IMR-90 (cell line): ENCODE measurements at regions not wholly inside any gene's neighbourhood (a gene's known extent, or its start where the extent isn't known, plus 50 kb on each side); places are given as distances from the start of the nearest gene placed in this dataset.

Source experiments
- ATAC-seq: fragments of 200-7000 bp; cut with Tn5 transposase; 2 replicates; pipeline ENCODE4 v1.9.1; 2020; ENCODE audit warnings: low read depth, mild to moderate bottlenecking, moderate library complexity
- BruUV-seq: library from RNA; stranded (reverse); fragments of 400-500 nt; replicated peaks from 2 replicates; lab custom pipeline; 2021; lab: Mats Ljungman, UMichigan
- CTCF ChIA-PET: fragments of 300-600 bp; formaldehyde crosslinking; extraction: SDS; loops from one replicate; lab custom pipeline; 2021; ENCODE audit warnings: antibody characterized with exemption; lab: Yijun Ruan, JAX
- POLR2A ChIA-PET: fragments of 300-600 bp; sonication (Branson Sonifier 250); formaldehyde crosslinking; loops from one replicate; lab custom pipeline; 2022; ENCODE audit warnings: antibody characterized with exemption; ENCODE audit not compliant: unreplicated experiment; lab: Charles Lee
- DNase-seq: peaks from one replicate; pipeline ENCODE4 v3.0.0; 2013
- H2AFZ ChIP-seq: replicated peaks from 2 replicates; pipeline ENCODE3; 2013; ENCODE audit warnings: low read length, mild to moderate bottlenecking; ENCODE audit not compliant: poor library complexity
- H2AK5ac ChIP-seq: 2 replicates; pipeline ENCODE4 v1.6.1; 2013; ENCODE audit warnings: low read depth, low read length, inconsistent platforms
- H2AK9ac ChIP-seq: replicated peaks from 2 replicates; pipeline ENCODE3; 2013; ENCODE audit warnings: mild to moderate bottlenecking, low read depth, low read length, moderate library complexity; ENCODE audit not compliant: poor library complexity
- H2BK120ac ChIP-seq: 2 replicates; pipeline ENCODE4 v1.6.1; 2013; ENCODE audit warnings: low read depth, low read length, inconsistent platforms
- H2BK15ac ChIP-seq: 3 replicates; pipeline ENCODE4 v1.6.1; 2013; ENCODE audit warnings: low read depth, low read length, inconsistent platforms
- H2BK20ac ChIP-seq: 2 replicates; pipeline ENCODE4 v1.6.1; 2013; ENCODE audit warnings: low read depth, mild to moderate bottlenecking, inconsistent platforms, low read length, moderate library complexity
- H2BK5ac ChIP-seq: 2 replicates; pipeline ENCODE4 v1.6.1; 2013; ENCODE audit warnings: mild to moderate bottlenecking, low read depth, low read length, inconsistent platforms; ENCODE audit not compliant: poor library complexity, severe bottlenecking
- H3K14ac ChIP-seq: replicated peaks from 2 replicates; pipeline ENCODE4 v1.6.1; 2013; ENCODE audit warnings: low read depth, low read length, inconsistent platforms
- H3K18ac ChIP-seq: 2 replicates; pipeline ENCODE4 v1.6.1; 2013; ENCODE audit warnings: low read depth, low read length, control low read depth
- H3K23ac ChIP-seq: 2 replicates; pipeline ENCODE4 v1.6.1; 2013; ENCODE audit warnings: low read depth, low read length, inconsistent platforms
- H3K27ac ChIP-seq: 2 replicates; pipeline ENCODE4 v1.5.1; 2013; ENCODE audit warnings: mild to moderate bottlenecking, control low read depth, low read length; ENCODE audit not compliant: insufficient read depth
- H3K27me3 ChIP-seq: 2 replicates; pipeline ENCODE4 v1.6.1; 2013; ENCODE audit warnings: low read length; ENCODE audit not compliant: control insufficient read depth, insufficient read depth
- H3K36me3 ChIP-seq: 2 replicates; pipeline ENCODE4 v1.6.1; 2013; ENCODE audit warnings: low read length, mixed read lengths; ENCODE audit not compliant: control insufficient read depth, insufficient read depth
- H3K4ac ChIP-seq: 2 replicates; pipeline ENCODE4 v1.6.1; 2013; ENCODE audit warnings: low read depth, low read length, inconsistent platforms
- H3K4me1 ChIP-seq: 2 replicates; pipeline ENCODE4 v1.6.1; 2013; ENCODE audit warnings: low read length, mixed read lengths; ENCODE audit not compliant: control insufficient read depth, insufficient read depth
- H3K4me2 ChIP-seq: 2 replicates; pipeline ENCODE4 v1.6.1; 2013; ENCODE audit warnings: low read depth, mild to moderate bottlenecking, control low read depth, low read length, moderate library complexity
- H3K4me3 ChIP-seq: 2 replicates; pipeline ENCODE4 v1.5.1; 2013; ENCODE audit warnings: low read depth, mild to moderate bottlenecking, control low read depth, low read length, moderate library complexity; ENCODE audit not compliant: insufficient read depth
- H3K56ac ChIP-seq: 2 replicates; pipeline ENCODE4 v1.6.1; 2013; ENCODE audit warnings: low read length, inconsistent platforms; ENCODE audit not compliant: insufficient read depth; ENCODE audit errors: extremely low read depth
- H3K79me1 ChIP-seq, 2 experiments: 2 replicates each; pipeline ENCODE4 v1.6.1; 2013; ENCODE audit warnings: low read length in 2 of 2, inconsistent platforms in 1 of 2, low read depth in 1 of 2
- H3K9ac ChIP-seq: 2 replicates; pipeline ENCODE4 v1.6.1; 2013; ENCODE audit warnings: low read depth, low read length, control low read depth
- H3K9me1 ChIP-seq: 2 replicates; pipeline ENCODE4 v1.6.1; 2013; ENCODE audit warnings: low read length, inconsistent platforms; ENCODE audit not compliant: insufficient read depth
- H3K9me3 ChIP-seq: 2 replicates; pipeline ENCODE4 v1.6.1; 2013; ENCODE audit warnings: low read length; ENCODE audit not compliant: control insufficient read depth, insufficient read depth
- H4K20me1 ChIP-seq: 2 replicates; pipeline ENCODE4 v1.6.1; 2013; ENCODE audit warnings: low read length, inconsistent platforms; ENCODE audit not compliant: insufficient read depth
- H4K5ac ChIP-seq: 2 replicates; pipeline ENCODE4 v1.6.1; 2013; ENCODE audit warnings: mild to moderate bottlenecking, low read depth, low read length, control low read depth
- H4K8ac ChIP-seq, 2 experiments: 2 replicates each; pipeline ENCODE4 v1.6.1; 2013; ENCODE audit warnings: low read depth in 2 of 2, low read length in 2 of 2, control low read depth in 1 of 2, inconsistent platforms in 1 of 2
- H4K91ac ChIP-seq: 2 replicates; pipeline ENCODE4 v1.6.1; 2013; ENCODE audit warnings: low read depth, low read length, inconsistent platforms; ENCODE audit not compliant: insufficient read depth
- CEBPB ChIP-seq: IDR thresholded peaks from 2 replicates; pipeline ENCODE4 v1.6.1; 2012; ENCODE audit warnings: low read depth, low read length, improper control_type of control experiment
- MAZ ChIP-seq: IDR thresholded peaks from 2 replicates; pipeline ENCODE4 v1.6.1; 2012; ENCODE audit warnings: low read depth, mild to moderate bottlenecking, low read length, improper control_type of control experiment, moderate library complexity, borderline replicate concordance
- NFE2L2 ChIP-seq: fragments of 150-350 bp; IDR thresholded peaks from 2 replicates; pipeline ENCODE4 v1.6.1; 2016; ENCODE audit warnings: low read depth, mild to moderate bottlenecking, low read length
- WGBS, 2 experiments: methylation state at CpG; one replicate each; pipeline versions ENCODE4 v1.1.5 to v1.1.7; 2013; ENCODE audit warnings: missing lambda C conversion rate in 2 of 2; ENCODE audit not compliant: insufficient read length in 1 of 2; ENCODE audit errors: extremely low coverage in 2 of 2; 5-methylcytosine and 5-hydroxymethylcytosine counted together
- dilution Hi-C: fragments of 300-500 bp; cut with HindIII; formaldehyde crosslinking; loops from one replicate; pipeline ENCODE4 v1.14.3; 2018; ENCODE audit warnings: low sequenced_read_pairs; ENCODE audit not compliant: unreplicated experiment
- in situ Hi-C: fragments of 300-500 bp; cut with MboI; formaldehyde crosslinking; loops from 3 replicates; pipeline ENCODE4 v1.14.3; 2019; ENCODE audit warnings: low sequenced_read_pairs, inconsistent platforms, mixed read lengths
- intact Hi-C: fragments of 100-400 bp; cut with micrococcal nuclease; formaldehyde crosslinking; loops from 2 replicates; pipeline ENCODE4 v1.10.0; 2022

DNA sequence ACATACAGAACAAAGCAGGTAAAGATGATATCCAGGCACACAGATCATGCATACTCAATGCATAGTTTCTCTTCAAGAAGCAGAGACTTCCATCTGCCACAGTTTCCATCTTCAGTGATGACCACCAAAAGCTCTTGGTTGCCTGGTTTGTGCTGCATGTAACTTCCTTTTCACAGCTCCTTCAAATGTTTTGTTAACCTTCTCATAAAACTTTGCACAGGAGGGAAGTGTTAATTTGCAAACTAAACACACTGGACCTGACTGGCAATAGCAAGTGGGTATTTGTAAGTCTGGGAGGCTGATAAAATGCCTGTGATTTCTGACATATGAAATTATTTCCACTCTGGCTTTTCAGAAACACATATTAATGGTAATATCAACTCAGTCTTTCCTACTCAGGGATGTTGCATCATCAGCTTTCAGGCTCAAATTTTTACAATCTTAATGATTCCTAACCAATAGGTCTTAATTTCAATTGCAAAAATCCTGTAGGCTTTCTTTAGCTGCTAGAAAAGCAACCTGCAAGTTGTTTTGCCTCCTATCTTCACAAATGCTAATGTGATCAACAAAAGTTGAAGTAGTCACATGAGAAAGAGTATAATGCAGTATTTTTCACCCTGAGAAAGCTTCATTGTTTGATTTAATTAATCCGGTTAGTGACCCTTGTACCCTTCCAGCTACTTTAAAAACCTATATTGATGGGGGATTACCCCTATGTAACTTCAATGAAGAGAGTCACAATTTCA lies 575.6 kb downstream of the DIAPH3 start:
- no peak overlapping the region for H2BK20ac ChIP-seq
- H3K56ac ChIP-seq, result no peak overlapping the region
- H4K20me1 ChIP-seq, result no peaks in the 10 kb centered on the region
- TF ChIP-seq CEBPB, result peak; percentile 36; the same call in 1 of the 2 replicates
- TF ChIP-seq NFE2L2, result no peak
- no peak for TF ChIP-seq MAZ
- H3K4me2 ChIP-seq, result no peak overlapping the region
- H3K14ac ChIP-seq, result no peak overlapping the region
- in situ Hi-C loops, result no loop called here
- H3K9me1 ChIP-seq, result no peaks in the 10 kb centered on the region
- ChIA-PET CTCF (interaction anchor here (0.6 kb wide), 2 partner anchors 246 to 1671 kb away, joined by 3 read pairs; no protein-coding TSS in a partner anchor), POLR2A (no interaction called here)
- H3K4me3 ChIP-seq, result no peak overlapping the region
- DNase-seq (no peak), ATAC-seq (no peak)
- intact Hi-C loops, result no loop called here
- H3K79me1 ChIP-seq, result no peaks in the 10 kb centered on the region
- no peak overlapping the region for H4K91ac ChIP-seq
- no peak overlapping the region for H2AFZ ChIP-seq
- no peaks in the 10 kb centered on the region for H3K4me1 ChIP-seq
- H2AK5ac ChIP-seq, result no peak overlapping the region
- H3K9ac ChIP-seq, result no peak overlapping the region
- H3K9me3 ChIP-seq, result no peaks in the 10 kb centered on the region
- no peak overlapping the region for H4K8ac ChIP-seq
- no peak overlapping the region for H2BK5ac ChIP-seq
- H2BK120ac ChIP-seq, result no peak overlapping the region
- H4K5ac ChIP-seq, result no peak overlapping the region
- H2AK9ac ChIP-seq, result no peak overlapping the region
- no peak overlapping the region for H3K18ac ChIP-seq
- WGBS, 2 experiments, result no CpG with 5 or more reads among the region's 1 CpG
- dilution Hi-C loops, result no loop called here
- no peak overlapping the region for H3K27ac ChIP-seq
- no TSS peak for BruUV-seq
- H3K36me3 ChIP-seq, result no peaks in the 10 kb centered on the region
- H3K4ac ChIP-seq, result no peak overlapping the region
- H3K27me3 ChIP-seq, result peaks cover 2% of the 10 kb centered on the region; the same call in 1 of the 2 replicates
- no peak overlapping the region for H2BK15ac ChIP-seq
- H3K23ac ChIP-seq, result no peak overlapping the region
